IMR-90 (cell line): ENCODE measurements at regions not wholly inside any gene's neighbourhood (a gene's known extent, or its start where the extent isn't known, plus 50 kb on each side); places are given as distances from the start of the nearest gene placed in this dataset.

Source experiments
- ATAC-seq: fragments of 200-7000 bp; cut with Tn5 transposase; 2 replicates; pipeline ENCODE4 v1.9.1; 2020; ENCODE audit warnings: low read depth, mild to moderate bottlenecking, moderate library complexity
- BruUV-seq: library from RNA; stranded (reverse); fragments of 400-500 nt; replicated peaks from 2 replicates; lab custom pipeline; 2021; lab: Mats Ljungman, UMichigan
- CTCF ChIA-PET: fragments of 300-600 bp; formaldehyde crosslinking; extraction: SDS; loops from one replicate; lab custom pipeline; 2021; ENCODE audit warnings: antibody characterized with exemption; lab: Yijun Ruan, JAX
- POLR2A ChIA-PET: fragments of 300-600 bp; sonication (Branson Sonifier 250); formaldehyde crosslinking; loops from one replicate; lab custom pipeline; 2022; ENCODE audit warnings: antibody characterized with exemption; ENCODE audit not compliant: unreplicated experiment; lab: Charles Lee
- DNase-seq: peaks from one replicate; pipeline ENCODE4 v3.0.0; 2013
- H2AFZ ChIP-seq: replicated peaks from 2 replicates; pipeline ENCODE3; 2013; ENCODE audit warnings: low read length, mild to moderate bottlenecking; ENCODE audit not compliant: poor library complexity
- H2AK5ac ChIP-seq: 2 replicates; pipeline ENCODE4 v1.6.1; 2013; ENCODE audit warnings: low read depth, low read length, inconsistent platforms
- H2AK9ac ChIP-seq: replicated peaks from 2 replicates; pipeline ENCODE3; 2013; ENCODE audit warnings: mild to moderate bottlenecking, low read depth, low read length, moderate library complexity; ENCODE audit not compliant: poor library complexity
- H2BK120ac ChIP-seq: 2 replicates; pipeline ENCODE4 v1.6.1; 2013; ENCODE audit warnings: low read depth, low read length, inconsistent platforms
- H2BK15ac ChIP-seq: 3 replicates; pipeline ENCODE4 v1.6.1; 2013; ENCODE audit warnings: low read depth, low read length, inconsistent platforms
- H2BK20ac ChIP-seq: 2 replicates; pipeline ENCODE4 v1.6.1; 2013; ENCODE audit warnings: low read depth, mild to moderate bottlenecking, inconsistent platforms, low read length, moderate library complexity
- H2BK5ac ChIP-seq: 2 replicates; pipeline ENCODE4 v1.6.1; 2013; ENCODE audit warnings: mild to moderate bottlenecking, low read depth, low read length, inconsistent platforms; ENCODE audit not compliant: poor library complexity, severe bottlenecking
- H3K14ac ChIP-seq: replicated peaks from 2 replicates; pipeline ENCODE4 v1.6.1; 2013; ENCODE audit warnings: low read depth, low read length, inconsistent platforms
- H3K18ac ChIP-seq: 2 replicates; pipeline ENCODE4 v1.6.1; 2013; ENCODE audit warnings: low read depth, low read length, control low read depth
- H3K23ac ChIP-seq: 2 replicates; pipeline ENCODE4 v1.6.1; 2013; ENCODE audit warnings: low read depth, low read length, inconsistent platforms
- H3K27ac ChIP-seq: 2 replicates; pipeline ENCODE4 v1.5.1; 2013; ENCODE audit warnings: mild to moderate bottlenecking, control low read depth, low read length; ENCODE audit not compliant: insufficient read depth
- H3K27me3 ChIP-seq: 2 replicates; pipeline ENCODE4 v1.6.1; 2013; ENCODE audit warnings: low read length; ENCODE audit not compliant: control insufficient read depth, insufficient read depth
- H3K36me3 ChIP-seq: 2 replicates; pipeline ENCODE4 v1.6.1; 2013; ENCODE audit warnings: low read length, mixed read lengths; ENCODE audit not compliant: control insufficient read depth, insufficient read depth
- H3K4ac ChIP-seq: 2 replicates; pipeline ENCODE4 v1.6.1; 2013; ENCODE audit warnings: low read depth, low read length, inconsistent platforms
- H3K4me1 ChIP-seq: 2 replicates; pipeline ENCODE4 v1.6.1; 2013; ENCODE audit warnings: low read length, mixed read lengths; ENCODE audit not compliant: control insufficient read depth, insufficient read depth
- H3K4me2 ChIP-seq: 2 replicates; pipeline ENCODE4 v1.6.1; 2013; ENCODE audit warnings: low read depth, mild to moderate bottlenecking, control low read depth, low read length, moderate library complexity
- H3K4me3 ChIP-seq: 2 replicates; pipeline ENCODE4 v1.5.1; 2013; ENCODE audit warnings: low read depth, mild to moderate bottlenecking, control low read depth, low read length, moderate library complexity; ENCODE audit not compliant: insufficient read depth
- H3K56ac ChIP-seq: 2 replicates; pipeline ENCODE4 v1.6.1; 2013; ENCODE audit warnings: low read length, inconsistent platforms; ENCODE audit not compliant: insufficient read depth; ENCODE audit errors: extremely low read depth
- H3K79me1 ChIP-seq, 2 experiments: 2 replicates each; pipeline ENCODE4 v1.6.1; 2013; ENCODE audit warnings: low read length in 2 of 2, inconsistent platforms in 1 of 2, low read depth in 1 of 2
- H3K9ac ChIP-seq: 2 replicates; pipeline ENCODE4 v1.6.1; 2013; ENCODE audit warnings: low read depth, low read length, control low read depth
- H3K9me1 ChIP-seq: 2 replicates; pipeline ENCODE4 v1.6.1; 2013; ENCODE audit warnings: low read length, inconsistent platforms; ENCODE audit not compliant: insufficient read depth
- H3K9me3 ChIP-seq: 2 replicates; pipeline ENCODE4 v1.6.1; 2013; ENCODE audit warnings: low read length; ENCODE audit not compliant: control insufficient read depth, insufficient read depth
- H4K20me1 ChIP-seq: 2 replicates; pipeline ENCODE4 v1.6.1; 2013; ENCODE audit warnings: low read length, inconsistent platforms; ENCODE audit not compliant: insufficient read depth
- H4K5ac ChIP-seq: 2 replicates; pipeline ENCODE4 v1.6.1; 2013; ENCODE audit warnings: mild to moderate bottlenecking, low read depth, low read length, control low read depth
- H4K8ac ChIP-seq, 2 experiments: 2 replicates each; pipeline ENCODE4 v1.6.1; 2013; ENCODE audit warnings: low read depth in 2 of 2, low read length in 2 of 2, control low read depth in 1 of 2, inconsistent platforms in 1 of 2
- H4K91ac ChIP-seq: 2 replicates; pipeline ENCODE4 v1.6.1; 2013; ENCODE audit warnings: low read depth, low read length, inconsistent platforms; ENCODE audit not compliant: insufficient read depth
- BHLHE40 ChIP-seq: fragments of 150-350 bp; IDR thresholded peaks from 2 replicates; pipeline ENCODE4 v1.6.1; 2016; ENCODE audit warnings: mild to moderate bottlenecking, low read depth, low read length
- CEBPB ChIP-seq: IDR thresholded peaks from 2 replicates; pipeline ENCODE4 v1.6.1; 2012; ENCODE audit warnings: low read depth, low read length, improper control_type of control experiment
- CHD1 ChIP-seq: IDR thresholded peaks from 2 replicates; pipeline ENCODE4 v1.6.1; 2012; ENCODE audit warnings: low read depth, low read length, improper control_type of control experiment
- ELK1 ChIP-seq: fragments of 150-350 bp; IDR thresholded peaks from 2 replicates; pipeline ENCODE4 v1.6.1; 2016; ENCODE audit warnings: low read depth, mild to moderate bottlenecking, low read length, moderate library complexity, borderline replicate concordance
- FOS ChIP-seq: fragments of 150-350 bp; IDR thresholded peaks from 2 replicates; pipeline ENCODE4 v1.6.1; 2016; ENCODE audit warnings: low read depth, low read length
- MAFK ChIP-seq: IDR thresholded peaks from 2 replicates; pipeline ENCODE4 v1.6.1; 2012; ENCODE audit warnings: low read depth, low read length, improper control_type of control experiment
- MXI1 ChIP-seq: IDR thresholded peaks from 2 replicates; pipeline ENCODE4 v1.6.1; 2012; ENCODE audit warnings: low read depth, mild to moderate bottlenecking, low read length, moderate library complexity, borderline replicate concordance
- NFE2L2 ChIP-seq: fragments of 150-350 bp; IDR thresholded peaks from 2 replicates; pipeline ENCODE4 v1.6.1; 2016; ENCODE audit warnings: low read depth, mild to moderate bottlenecking, low read length
- POLR2A ChIP-seq: IDR thresholded peaks from 2 replicates; pipeline ENCODE4 v1.6.1; 2012; ENCODE audit warnings: mild to moderate bottlenecking, low read depth, low read length
- RAD21 ChIP-seq: IDR thresholded peaks from 2 replicates; pipeline ENCODE4 v1.6.1; 2012; ENCODE audit warnings: low read length, improper control_type of control experiment
- RCOR1 ChIP-seq: IDR thresholded peaks from 2 replicates; pipeline ENCODE4 v1.6.1; 2012; ENCODE audit warnings: mild to moderate bottlenecking, low read length, improper control_type of control experiment; ENCODE audit not compliant: insufficient replicate concordance
- RFX5 ChIP-seq: IDR thresholded peaks from 2 replicates; pipeline ENCODE4 v1.8.0; 2012; ENCODE audit warnings: low read depth, mild to moderate bottlenecking, low read length, moderate library complexity
- SMC3 ChIP-seq: fragments of 150-350 bp; IDR thresholded peaks from 2 replicates; pipeline ENCODE4 v1.6.1; 2016; ENCODE audit warnings: low read depth, mild to moderate bottlenecking, antibody characterized with exemption, low read length, moderate library complexity
- USF2 ChIP-seq: fragments of 150-350 bp; IDR thresholded peaks from 2 replicates; pipeline ENCODE4 v1.6.1; 2017; ENCODE audit warnings: mild to moderate bottlenecking, antibody characterized with exemption, low read length, low read depth
- WGBS, 2 experiments: methylation state at CpG; one replicate each; pipeline versions ENCODE4 v1.1.5 to v1.1.7; 2013; ENCODE audit warnings: missing lambda C conversion rate in 2 of 2; ENCODE audit not compliant: insufficient read length in 1 of 2; ENCODE audit errors: extremely low coverage in 2 of 2; 5-methylcytosine and 5-hydroxymethylcytosine counted together
- dilution Hi-C: fragments of 300-500 bp; cut with HindIII; formaldehyde crosslinking; loops from one replicate; pipeline ENCODE4 v1.14.3; 2018; ENCODE audit warnings: low sequenced_read_pairs; ENCODE audit not compliant: unreplicated experiment
- in situ Hi-C: fragments of 300-500 bp; cut with MboI; formaldehyde crosslinking; loops from 3 replicates; pipeline ENCODE4 v1.14.3; 2019; ENCODE audit warnings: low sequenced_read_pairs, inconsistent platforms, mixed read lengths
- intact Hi-C: fragments of 100-400 bp; cut with micrococcal nuclease; formaldehyde crosslinking; loops from 2 replicates; pipeline ENCODE4 v1.10.0; 2022
- TF ChIP-seq, protein P1 (sequence below): conservative IDR thresholded peaks from 2 replicates; pipeline ENCODE4 v1.5.1; 2012; ENCODE audit warnings: mild to moderate bottlenecking, low read depth, low read length, improper control_type of control experiment

DNA sequence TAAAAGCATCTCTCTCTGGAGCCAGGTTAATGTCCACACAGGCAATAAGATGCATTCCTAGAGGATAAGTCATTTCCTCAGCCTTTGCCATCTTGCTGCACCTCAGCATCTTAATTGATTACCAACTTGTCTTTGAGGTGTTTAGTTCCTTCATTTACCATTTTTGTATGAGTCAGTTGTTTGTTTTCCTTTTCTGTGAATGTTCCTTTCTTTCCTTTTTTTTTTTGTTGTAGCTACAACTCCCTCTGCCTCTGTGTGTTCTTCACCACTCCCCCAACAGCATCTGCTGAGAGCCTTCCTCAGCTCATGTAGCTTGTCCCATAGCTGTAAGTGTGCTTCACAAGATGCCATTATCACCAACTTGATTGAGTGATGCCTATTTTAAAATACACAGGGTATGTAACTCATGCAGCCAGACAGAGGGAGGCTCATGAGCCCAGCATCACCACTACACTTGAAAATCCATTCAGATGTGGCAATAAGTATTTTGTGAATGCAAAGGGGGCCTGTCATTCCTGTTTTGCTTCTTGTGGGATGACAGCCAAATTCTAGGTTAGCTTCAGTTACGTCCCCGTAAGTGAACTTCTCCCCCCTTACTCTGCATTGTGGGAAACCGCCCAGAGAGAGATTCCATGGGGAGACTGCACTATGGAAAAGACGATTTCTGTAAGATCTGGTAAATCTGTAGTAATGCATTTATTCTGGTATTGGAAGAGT, 315.9 kb upstream of the ZEB2 start:
- Histone ChIP-seq H3K36me3 (no peaks in the 10 kb centered on the region), H3K4me1 (peaks cover 9% of the 10 kb centered on the region), H2AFZ (no peak overlapping the region), H3K9me3 (no peaks in the 10 kb centered on the region), H4K5ac (no peak overlapping the region), H3K27me3 (no peaks in the 10 kb centered on the region), H3K4me2 (no peak overlapping the region), H4K8ac (0 out of 4 replicates have a peak overlapping the region, but pooled peaks of 1 of the 2 experiments have one; percentile 13), H3K23ac (0 out of 2 replicates have a peak overlapping the region, but pooled peaks have one; percentile 54), H3K18ac (no peak overlapping the region), H2BK15ac (peak overlapping the region; percentile 49; the same call in 1 of the 3 replicates), H3K79me1 (no peaks in the 10 kb centered on the region; a peak in 1 of 4 replicates), H3K4ac (peak overlapping the region; percentile 56), H3K9ac (no peak overlapping the region), H3K14ac (peak overlapping the region; percentile 82), H3K4me3 (no peak overlapping the region), H2BK20ac (peak overlapping the region; percentile 64), H3K27ac (no peak overlapping the region), H2BK5ac (no peak overlapping the region), H2AK9ac (no peak overlapping the region), H2AK5ac (peak overlapping the region; percentile 30; the same call in 1 of the 2 replicates), H4K91ac (peak overlapping the region; percentile 34; the same call in 1 of the 2 replicates), H3K9me1 (peaks cover 5% of the 10 kb centered on the region; the same call in 1 of the 2 replicates), H3K56ac (no peak overlapping the region; the same call in 1 of the 2 replicates), H4K20me1 (no peaks in the 10 kb centered on the region), H2BK120ac (peak overlapping the region; percentile 60)
- ATAC-seq (no peak), DNase-seq (peak; percentile 24)
- BruUV-seq: no TSS peak
- dilution Hi-C loops: no loop called here
- POLR2A ChIA-PET: interaction anchor here (0.5 kb wide), 1 partner anchor 157 kb away, joined by 4 read pairs; no protein-coding TSS in a partner anchor
- intact Hi-C loops: loop anchor here (5.0 kb wide), 1 partner anchor 313 kb away; the partner anchor contains the start of gene ZEB2
- CTCF ChIA-PET: no interaction called here
- in situ Hi-C loops: no loop called here
- WGBS, 2 experiments: no CpG with 5 or more reads among the region's 4 CpGs
- no peak for TF ChIP-seq CHD1
- no peak for TF ChIP-seq FOS
- no peak for TF ChIP-seq CEBPB
- TF ChIP-seq USF2: no peak
- TF ChIP-seq RAD21: no peak
- no peak for TF ChIP-seq SMC3
- no peak for TF ChIP-seq ELK1
- TF ChIP-seq, protein P1, sequence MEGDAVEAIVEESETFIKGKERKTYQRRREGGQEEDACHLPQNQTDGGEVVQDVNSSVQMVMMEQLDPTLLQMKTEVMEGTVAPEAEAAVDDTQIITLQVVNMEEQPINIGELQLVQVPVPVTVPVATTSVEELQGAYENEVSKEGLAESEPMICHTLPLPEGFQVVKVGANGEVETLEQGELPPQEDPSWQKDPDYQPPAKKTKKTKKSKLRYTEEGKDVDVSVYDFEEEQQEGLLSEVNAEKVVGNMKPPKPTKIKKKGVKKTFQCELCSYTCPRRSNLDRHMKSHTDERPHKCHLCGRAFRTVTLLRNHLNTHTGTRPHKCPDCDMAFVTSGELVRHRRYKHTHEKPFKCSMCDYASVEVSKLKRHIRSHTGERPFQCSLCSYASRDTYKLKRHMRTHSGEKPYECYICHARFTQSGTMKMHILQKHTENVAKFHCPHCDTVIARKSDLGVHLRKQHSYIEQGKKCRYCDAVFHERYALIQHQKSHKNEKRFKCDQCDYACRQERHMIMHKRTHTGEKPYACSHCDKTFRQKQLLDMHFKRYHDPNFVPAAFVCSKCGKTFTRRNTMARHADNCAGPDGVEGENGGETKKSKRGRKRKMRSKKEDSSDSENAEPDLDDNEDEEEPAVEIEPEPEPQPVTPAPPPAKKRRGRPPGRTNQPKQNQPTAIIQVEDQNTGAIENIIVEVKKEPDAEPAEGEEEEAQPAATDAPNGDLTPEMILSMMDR: no peak
- no peak for TF ChIP-seq RFX5
- TF ChIP-seq NFE2L2: no peak
- TF ChIP-seq MXI1: no peak
- TF ChIP-seq BHLHE40: no peak
- no peak for TF ChIP-seq MAFK
- TF ChIP-seq POLR2A: no peak
- no peak for TF ChIP-seq RCOR1
